CD4-positive, alpha-beta T cell treated with Interleukin-10 for 1 hour (primary cell): ENCODE measurements at regions not wholly inside any gene's neighbourhood (a gene's known extent, or its start where the extent isn't known, plus 50 kb on each side); places are given as distances from the start of the nearest gene placed in this dataset.
"Not testable (repeated sequence)": the region's sequence is repeated elsewhere in the genome, so short reads cannot be mapped to it uniquely, and the experiment has no call there.

Experiments
- DNase-seq: peaks from one replicate; pipeline ENCODE4 v3.0.0-alpha.2; 2020

DNA sequence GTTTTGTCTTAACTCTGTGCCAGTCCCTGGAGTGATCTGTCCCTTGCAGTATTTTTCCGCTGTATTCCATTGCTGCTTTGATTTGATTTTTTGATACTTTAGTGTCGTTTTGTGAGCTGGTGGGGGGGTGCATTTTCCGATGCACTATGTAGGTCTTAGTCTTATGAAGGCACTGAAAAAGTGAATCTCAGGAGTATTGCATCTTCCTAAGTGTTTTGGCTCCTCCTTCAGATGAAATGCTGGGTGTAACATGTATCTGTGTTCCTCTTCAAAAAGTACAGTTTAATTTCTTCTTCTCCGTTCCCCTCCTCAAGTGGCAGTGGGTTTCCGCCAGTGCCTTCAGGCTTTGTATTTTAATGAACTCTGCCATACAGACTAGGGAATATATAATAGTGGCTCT, 580.7 kb upstream of the GJE1 start:
- no peak for DNase-seq

GRCh38 chr6:141551318-141551717, 581.4 kb upstream of the GJE1 start:
- DNase-seq = no peak

DNA sequence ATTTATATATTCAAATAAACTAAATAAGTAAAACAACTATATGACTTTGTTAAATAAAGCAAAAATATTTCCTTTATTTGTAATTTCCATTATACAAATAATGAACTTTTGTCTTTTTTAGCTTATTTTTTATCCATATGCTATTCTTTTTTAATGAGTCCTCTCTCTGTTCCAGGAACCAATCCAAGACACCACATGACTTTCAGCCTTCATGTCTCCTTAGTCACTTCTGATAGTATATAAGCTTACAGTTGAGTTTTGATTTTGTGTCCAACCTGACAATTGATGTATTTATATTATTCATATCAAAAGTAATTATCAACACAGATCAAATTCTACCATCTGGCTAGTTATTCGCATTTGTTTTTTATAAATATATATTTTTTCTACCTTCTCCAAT, 582.3 kb upstream of the GJE1 start:
- no peak for DNase-seq

GRCh38 chr6:141548966-141549365, 583.8 kb upstream of the GJE1 start:
- no peak for DNase-seq

- no peak for DNase-seq
Measured at GRCh38 chr6:141541581-141542324, 591.0 kb upstream of the GJE1 start.

DNA sequence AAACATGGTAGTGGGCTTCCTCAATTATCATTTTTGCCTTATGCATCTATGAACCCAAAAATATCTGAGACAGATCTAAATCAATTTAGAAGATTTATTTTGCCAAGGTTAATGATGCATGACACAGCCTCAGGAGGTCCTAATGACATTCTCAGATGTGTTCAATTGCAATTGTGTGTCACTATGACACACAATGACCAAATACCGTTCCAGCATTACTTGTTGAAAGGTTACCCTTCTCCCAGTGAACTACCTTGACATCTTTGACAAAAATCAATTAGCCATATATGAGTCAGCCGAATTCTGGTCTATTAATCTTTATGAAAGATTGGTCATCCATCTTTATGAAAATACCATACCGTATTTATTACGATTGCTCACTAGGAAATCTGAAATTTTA, 592.5 kb upstream of the GJE1 start:
- DNase-seq = no peak

DNA sequence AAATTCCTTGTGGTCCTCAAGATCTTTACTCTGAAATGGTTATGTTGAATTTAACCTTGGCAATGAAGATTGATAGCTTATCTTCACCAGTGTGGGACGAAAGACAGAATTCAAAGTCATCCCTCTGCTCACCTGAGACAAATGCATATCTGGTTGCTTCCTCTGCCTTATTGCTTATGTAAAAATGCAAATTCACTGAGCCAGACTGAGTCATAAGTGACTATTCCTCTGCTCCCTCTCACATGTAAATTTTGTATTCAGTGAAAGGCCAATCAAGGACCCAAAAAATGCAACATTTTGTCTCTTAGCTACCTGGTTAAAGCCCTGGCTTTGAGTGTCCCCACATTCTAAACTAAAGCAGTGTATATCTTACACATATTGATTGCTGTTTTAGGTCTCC, 593.1 kb upstream of the GJE1 start:
- DNase-seq = no peak

DNA sequence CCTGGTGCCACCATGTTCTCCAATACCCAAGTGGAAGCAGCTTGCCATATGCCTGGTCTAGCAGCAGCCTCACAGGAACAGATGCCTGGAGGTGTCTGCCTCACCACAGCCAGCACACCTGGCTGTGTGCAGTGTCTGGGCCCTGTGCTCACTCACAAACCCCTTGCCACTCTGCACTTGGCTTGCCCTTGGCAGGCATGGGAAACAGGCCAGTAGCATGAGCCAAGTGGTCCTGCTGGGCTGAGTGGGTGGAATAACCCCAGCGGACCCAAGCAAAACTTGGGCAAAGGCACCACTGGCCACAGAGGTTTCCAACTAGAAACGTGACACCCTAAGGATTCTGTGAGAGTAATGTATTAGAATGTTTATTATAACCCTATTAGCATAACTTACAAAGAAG, 600.5 kb upstream of the GJE1 start:
- no peak for DNase-seq

GRCh38 chr6:141531040-141531439, 601.7 kb upstream of the GJE1 start:
- DNase-seq = no peak

GRCh38 chr6:141528596-141528995, 604.1 kb upstream of the GJE1 start:
- DNase-seq = no peak

DNA sequence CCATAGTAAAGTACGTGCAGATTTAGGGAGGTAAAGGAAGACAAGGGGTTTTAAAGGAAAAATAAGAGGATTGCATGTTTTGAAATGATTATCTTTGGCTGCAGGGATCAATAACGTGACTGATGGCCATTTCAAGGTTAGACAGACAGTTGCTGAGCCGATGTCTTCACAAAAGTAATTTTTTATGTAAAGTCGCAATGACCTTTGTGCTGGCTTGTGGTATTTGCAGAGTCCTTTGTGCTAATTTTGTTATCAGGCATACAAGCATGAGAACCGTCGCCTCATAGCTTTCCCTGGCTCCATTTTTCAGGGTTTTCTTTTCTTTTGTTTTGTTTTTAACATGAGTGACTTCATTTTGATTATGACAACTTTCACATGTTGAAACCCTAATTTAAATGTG, 605.7 kb upstream of the GJE1 start:
- DNase-seq = no peak

GRCh38 chr6:141521440-141521839, 611.3 kb upstream of the GJE1 start:
- DNase-seq = no peak

GRCh38 chr6:141513830-141514229, 618.9 kb upstream of the GJE1 start:
- peak; percentile 10 for DNase-seq

- no peak for DNase-seq
Measured at GRCh38 chr6:141510803-141511202, 621.9 kb upstream of the GJE1 start.

- not testable (repeated sequence) for DNase-seq
Measured at GRCh38 chr6:141506062-141506461, 626.7 kb upstream of the GJE1 start.

DNA sequence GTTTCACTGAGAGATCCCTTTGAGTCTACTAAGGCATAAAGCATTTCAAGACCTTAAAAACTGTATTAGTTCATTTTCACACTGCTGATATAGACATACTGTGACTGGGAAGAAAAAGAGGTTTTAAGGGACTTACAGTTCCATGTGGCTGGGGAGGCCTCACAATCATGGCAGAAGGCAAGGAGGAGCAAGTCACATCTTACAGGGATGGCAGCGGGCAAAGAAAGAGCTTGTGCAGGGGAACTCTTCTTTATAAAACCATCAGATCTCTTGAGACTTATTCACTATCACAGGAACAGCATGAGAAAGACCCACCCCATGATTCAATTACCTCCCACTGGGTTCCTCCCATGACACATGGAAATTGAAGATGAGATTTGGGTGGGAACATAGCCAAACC, 628.4 kb upstream of the GJE1 start:
- not testable (repeated sequence) for DNase-seq

- no peak for DNase-seq
Measured at GRCh38 chr6:141501616-141502015, 631.1 kb upstream of the GJE1 start.

- DNase-seq = no peak
Measured at GRCh38 chr6:141498977-141499376, 633.7 kb upstream of the GJE1 start.

- DNase-seq = no peak
Measured at GRCh38 chr6:141492521-141493284, 640.0 kb upstream of the GJE1 start.

GRCh38 chr6:141491684-141492083, 641.0 kb upstream of the GJE1 start:
- DNase-seq = no peak

- DNase-seq = no peak
Measured at GRCh38 chr6:141490982-141491381, 641.7 kb upstream of the GJE1 start.

- peak; percentile 15 for DNase-seq
Measured at GRCh38 chr6:141488488-141488887, 644.2 kb upstream of the GJE1 start.

DNA sequence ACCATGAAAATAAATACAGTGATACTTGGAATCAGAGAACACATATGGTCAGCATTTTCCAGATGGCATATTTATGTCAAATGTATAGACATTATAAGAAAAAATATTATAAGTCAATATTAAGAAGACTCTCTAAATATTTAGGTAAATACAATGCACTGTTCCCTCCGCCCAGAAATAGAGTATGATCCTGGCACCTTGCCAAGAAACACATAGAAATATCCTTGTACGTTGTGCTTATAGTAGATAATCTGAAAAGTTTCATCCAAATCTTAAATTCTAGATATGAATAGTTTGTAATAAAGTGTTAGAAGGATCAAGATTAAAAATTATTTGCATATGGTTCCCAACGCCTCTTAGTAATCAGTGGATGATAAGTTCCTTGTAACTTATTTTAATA, 645.8 kb upstream of the GJE1 start:
- DNase-seq = no peak

- DNase-seq = peak; percentile 70
Measured at GRCh38 chr6:141484711-141485110, 648.0 kb upstream of the GJE1 start.
